Osteoblast (primary cell): ENCODE measurements at regions not wholly inside any gene's neighbourhood (a gene's known extent, or its start where the extent isn't known, plus 50 kb on each side); places are given as distances from the start of the nearest gene placed in this dataset.

Source experiments
- DNase-seq: peaks from one replicate; pipeline ENCODE4 v3.0.0; 2011; ENCODE audit warnings: low spot score, mixed read lengths; ENCODE audit not compliant: insufficient read length; ENCODE audit errors: missing footprints
- H2AFZ ChIP-seq: 2 replicates; pipeline ENCODE4 v1.6.0; 2011; ENCODE audit warnings: mild to moderate bottlenecking, low read length
- H3K27ac ChIP-seq: 2 replicates; pipeline ENCODE4 v1.5.1; 2011; ENCODE audit warnings: mild to moderate bottlenecking, low read depth, low read length, moderate library complexity
- H3K27me3 ChIP-seq: 2 replicates; pipeline ENCODE4 v1.6.0; 2012; ENCODE audit warnings: mild to moderate bottlenecking, control low read depth, inconsistent platforms, low read length, moderate library complexity; ENCODE audit not compliant: insufficient read depth
- H3K36me3 ChIP-seq: 2 replicates; pipeline ENCODE4 v1.5.1; 2011; ENCODE audit warnings: mild to moderate bottlenecking, low read length, control low read depth, moderate library complexity; ENCODE audit not compliant: insufficient read depth
- H3K4me1 ChIP-seq: 2 replicates; pipeline ENCODE4 v1.5.1; 2011; ENCODE audit warnings: mild to moderate bottlenecking, low read length, control low read depth, moderate library complexity; ENCODE audit not compliant: insufficient read depth
- H3K4me2 ChIP-seq: 2 replicates; pipeline ENCODE4 v1.6.0; 2011; ENCODE audit warnings: mild to moderate bottlenecking, low read length; ENCODE audit not compliant: insufficient read depth
- H3K4me3 ChIP-seq: fragments of 200-600 bp; sonication (generic); 3 replicates; pipeline ENCODE4 v1.5.1; 2012; ENCODE audit warnings: mild to moderate bottlenecking, low read length, inconsistent platforms; ENCODE audit not compliant: insufficient read depth
- H3K79me2 ChIP-seq: 2 replicates; pipeline ENCODE4 v1.6.0; 2012; ENCODE audit warnings: mild to moderate bottlenecking, low read length, control low read depth, inconsistent platforms; ENCODE audit not compliant: insufficient read depth
- H3K9me3 ChIP-seq: 2 replicates; pipeline ENCODE4 v1.5.1; 2011; ENCODE audit warnings: low read depth, low read length, control low read depth
- H4K20me1 ChIP-seq: 2 replicates; pipeline ENCODE4 v1.6.0; 2012; ENCODE audit warnings: mild to moderate bottlenecking, low read length, control low read depth; ENCODE audit not compliant: insufficient read depth
- TF ChIP-seq, protein P1 (sequence below): IDR thresholded peaks from 2 replicates; pipeline ENCODE4 v1.5.1; 2011; ENCODE audit warnings: mild to moderate bottlenecking, low read depth, low read length, moderate library complexity; ENCODE audit errors: extremely low read depth

DNA sequence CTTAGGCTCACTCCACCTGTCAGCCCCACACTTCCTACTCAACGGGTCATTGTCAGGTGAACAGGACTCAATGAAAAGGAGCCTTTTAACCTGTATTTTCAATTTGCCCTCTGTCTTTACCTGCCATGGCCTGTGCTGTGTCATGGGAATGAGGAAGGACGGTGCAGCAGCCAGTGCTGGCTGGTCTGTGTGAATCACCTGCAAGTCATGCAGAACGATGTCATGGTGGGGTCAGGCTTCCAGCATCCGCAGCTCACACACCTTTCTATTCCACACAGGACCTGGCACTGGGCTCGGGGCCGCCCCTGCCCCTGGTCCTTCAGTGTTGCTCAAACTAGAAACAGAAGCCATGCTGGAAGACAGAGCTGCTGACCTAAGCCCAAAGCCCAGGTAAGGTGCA lies 188.7 kb upstream of the GMDS start:
- no peak overlapping the region for H2AFZ ChIP-seq
- TF ChIP-seq, protein P1, sequence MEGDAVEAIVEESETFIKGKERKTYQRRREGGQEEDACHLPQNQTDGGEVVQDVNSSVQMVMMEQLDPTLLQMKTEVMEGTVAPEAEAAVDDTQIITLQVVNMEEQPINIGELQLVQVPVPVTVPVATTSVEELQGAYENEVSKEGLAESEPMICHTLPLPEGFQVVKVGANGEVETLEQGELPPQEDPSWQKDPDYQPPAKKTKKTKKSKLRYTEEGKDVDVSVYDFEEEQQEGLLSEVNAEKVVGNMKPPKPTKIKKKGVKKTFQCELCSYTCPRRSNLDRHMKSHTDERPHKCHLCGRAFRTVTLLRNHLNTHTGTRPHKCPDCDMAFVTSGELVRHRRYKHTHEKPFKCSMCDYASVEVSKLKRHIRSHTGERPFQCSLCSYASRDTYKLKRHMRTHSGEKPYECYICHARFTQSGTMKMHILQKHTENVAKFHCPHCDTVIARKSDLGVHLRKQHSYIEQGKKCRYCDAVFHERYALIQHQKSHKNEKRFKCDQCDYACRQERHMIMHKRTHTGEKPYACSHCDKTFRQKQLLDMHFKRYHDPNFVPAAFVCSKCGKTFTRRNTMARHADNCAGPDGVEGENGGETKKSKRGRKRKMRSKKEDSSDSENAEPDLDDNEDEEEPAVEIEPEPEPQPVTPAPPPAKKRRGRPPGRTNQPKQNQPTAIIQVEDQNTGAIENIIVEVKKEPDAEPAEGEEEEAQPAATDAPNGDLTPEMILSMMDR = no peak
- H3K4me2 ChIP-seq = no peak overlapping the region
- H3K4me3 ChIP-seq = no peak overlapping the region
- no peak overlapping the region for H3K27ac ChIP-seq
- H3K4me1 ChIP-seq = peaks cover 14% of the 10 kb centered on the region
- no peaks in the 10 kb centered on the region for H3K9me3 ChIP-seq
- peak; percentile 10 for DNase-seq
- H3K27me3 ChIP-seq = no peaks in the 10 kb centered on the region
- H3K36me3 ChIP-seq = no peaks in the 10 kb centered on the region
- no peaks in the 10 kb centered on the region for H3K79me2 ChIP-seq
- no peaks in the 10 kb centered on the region for H4K20me1 ChIP-seq

DNA sequence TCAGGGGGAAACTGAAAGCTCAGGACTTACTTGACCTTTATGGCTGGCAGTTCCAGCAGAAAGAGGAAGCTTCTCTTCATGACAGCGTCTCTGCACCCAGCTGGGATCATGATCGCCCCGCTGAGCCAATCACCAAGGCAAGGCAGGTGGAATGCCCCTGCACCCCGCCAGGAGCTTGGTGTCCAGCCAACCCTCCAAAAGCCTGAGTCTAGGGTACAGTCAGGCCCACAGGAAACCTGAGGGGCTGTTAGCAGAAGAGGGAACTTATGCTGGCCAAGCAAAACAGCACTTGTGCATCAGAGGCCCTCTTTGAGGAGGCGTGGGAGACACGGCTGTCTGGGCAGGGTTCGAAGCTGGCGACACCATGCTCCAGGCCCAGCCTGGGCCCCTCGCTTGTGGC lies 188.3 kb upstream of the GMDS start:
- no peak for DNase-seq
- no peaks in the 10 kb centered on the region for H3K27me3 ChIP-seq
- H4K20me1 ChIP-seq = no peaks in the 10 kb centered on the region
- no peaks in the 10 kb centered on the region for H3K36me3 ChIP-seq
- H3K79me2 ChIP-seq = no peaks in the 10 kb centered on the region
- no peak overlapping the region for H3K27ac ChIP-seq
- no peak overlapping the region for H3K4me3 ChIP-seq
- no peaks in the 10 kb centered on the region for H3K9me3 ChIP-seq
- H3K4me1 ChIP-seq = peaks cover 14% of the 10 kb centered on the region
- no peak overlapping the region for H3K4me2 ChIP-seq
- no peak overlapping the region for H2AFZ ChIP-seq
- TF ChIP-seq, protein P1 = no peak

DNA sequence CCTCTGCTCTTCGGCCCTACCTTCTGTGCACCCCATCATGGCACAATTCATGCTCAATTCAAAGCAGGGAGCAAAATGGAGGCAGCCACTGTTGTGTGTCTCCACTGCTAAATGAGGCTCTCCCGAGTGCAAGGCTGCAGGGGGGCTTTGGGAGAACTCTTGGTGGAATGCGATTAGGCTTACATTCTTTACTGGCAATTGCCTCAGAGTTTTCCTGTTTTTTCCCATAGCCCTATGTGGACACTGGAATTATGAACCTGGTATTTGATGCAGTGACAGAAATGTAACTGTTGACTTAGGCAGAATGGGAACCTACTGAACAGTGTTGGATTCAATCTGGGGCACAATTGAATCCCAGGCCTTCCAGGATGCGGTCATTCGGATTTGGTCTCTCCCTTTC lies 187.9 kb upstream of the GMDS start:
- Histone ChIP-seq H3K4me1 (peaks cover 14% of the 10 kb centered on the region), H3K4me2 (no peak overlapping the region), H2AFZ (no peak overlapping the region), H4K20me1 (no peaks in the 10 kb centered on the region), H3K79me2 (no peaks in the 10 kb centered on the region), H3K36me3 (no peaks in the 10 kb centered on the region), H3K9me3 (no peaks in the 10 kb centered on the region), H3K27me3 (no peaks in the 10 kb centered on the region), H3K27ac (peak overlapping the region; percentile 82), H3K4me3 (no peak overlapping the region)
- no peak for DNase-seq
- TF ChIP-seq, protein P1 = no peak

DNA sequence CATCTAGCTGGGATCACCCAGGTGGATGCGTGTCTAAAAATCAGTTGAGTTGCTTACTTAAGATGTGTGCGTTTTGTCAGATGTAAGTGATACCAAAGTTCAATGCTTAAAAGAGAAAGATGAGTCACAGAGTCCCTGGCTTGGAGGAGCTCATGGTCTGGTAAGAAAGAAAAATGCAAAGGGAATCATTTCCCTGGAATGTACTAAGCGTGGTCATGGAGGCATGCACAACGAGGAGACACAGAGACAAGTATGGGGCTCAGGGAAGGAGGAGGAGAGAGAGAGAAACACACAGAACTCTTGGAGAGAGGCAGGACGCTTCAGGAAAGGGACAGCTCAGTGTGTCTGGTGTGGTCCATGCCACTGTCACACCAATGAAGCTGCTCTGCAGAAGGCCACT lies 186.9 kb upstream of the GMDS start:
- H3K4me2 ChIP-seq = peak overlapping the region; percentile 68

More for the DNA sequence above, 186.9 kb upstream of the GMDS start:
- peak overlapping the region; percentile 82 for H3K27ac ChIP-seq
- H4K20me1 ChIP-seq = no peaks in the 10 kb centered on the region
- peaks cover 16% of the 10 kb centered on the region for H3K4me1 ChIP-seq
- no peak overlapping the region for H3K4me3 ChIP-seq
- H3K27me3 ChIP-seq = no peaks in the 10 kb centered on the region
- H3K36me3 ChIP-seq = no peaks in the 10 kb centered on the region
- TF ChIP-seq, protein P1 = no peak
- no peaks in the 10 kb centered on the region for H3K79me2 ChIP-seq
- H2AFZ ChIP-seq = peak overlapping the region; percentile 83
- no peaks in the 10 kb centered on the region for H3K9me3 ChIP-seq
- peak; percentile 93 for DNase-seq
